SK-N-MC (cell line): ENCODE measurements at regions not wholly inside any gene's neighbourhood (a gene's known extent, or its start where the extent isn't known, plus 50 kb on each side); places are given as distances from the start of the nearest gene placed in this dataset.

ENCODE experiments used
- EZH2 ChIP-seq: fragments of 200-600 bp; sonication (generic); IDR thresholded peaks from one replicate; pipeline ENCODE4 v1.6.1; 2017; ENCODE audit warnings: antibody characterized with exemption
- FOXP2 ChIP-seq: optimal IDR thresholded peaks from 2 replicates; pipeline ENCODE3; 2011; ENCODE audit warnings: mild to moderate bottlenecking, moderate library complexity; ENCODE audit not compliant: insufficient read depth; ENCODE audit errors: extremely low read length, control extremely low read depth
- POLR2AphosphoS5 ChIP-seq: IDR thresholded peaks from 2 replicates; pipeline ENCODE4 v1.6.1; 2012; ENCODE audit warnings: mild to moderate bottlenecking, low read depth, low read length, borderline replicate concordance

GRCh38 chr4:15322006-15322405 lies 105.8 kb upstream of the C1QTNF7 start:
- no peak for TF ChIP-seq EZH2
- TF ChIP-seq POLR2AphosphoS5 = no peak
- TF ChIP-seq FOXP2 = no peak
